Smooth muscle cell (in vitro differentiated cells): ENCODE measurements at regions not wholly inside any gene's neighbourhood (a gene's known extent, or its start where the extent isn't known, plus 50 kb on each side); places are given as distances from the start of the nearest gene placed in this dataset.
A peak's percentile ranks its signal among the peaks of the same experiment; 100 is the strongest.

Experiments
- DNase-seq: peaks from one replicate; lab custom pipeline; 2025; ENCODE audit not compliant: unreplicated experiment; lab: John Stamatoyannopoulos, UW
- H2AFZ ChIP-seq: fragments of 200-600 bp; sonication (generic); 2 replicates; pipeline ENCODE4 v1.6.0; 2016; ENCODE audit warnings: antibody characterized with exemption, low read depth, mild to moderate bottlenecking
- H3F3A ChIP-seq: fragments of 200-600 bp; sonication (generic); 2 replicates; pipeline ENCODE4 v1.6.0; 2017; ENCODE audit warnings: antibody characterized with exemption, low read depth
- H3K27ac ChIP-seq: fragments of 200-600 bp; sonication (generic); 2 replicates; pipeline ENCODE4 v1.5.1; 2016; ENCODE audit warnings: low read depth, mild to moderate bottlenecking
- H3K27me3 ChIP-seq: fragments of 200-600 bp; sonication (generic); 2 replicates; pipeline ENCODE4 v1.6.1; 2016; ENCODE audit warnings: low read depth, mild to moderate bottlenecking
- H3K36me3 ChIP-seq: fragments of 200-600 bp; sonication (generic); 2 replicates; pipeline ENCODE4 v1.5.1; 2016; ENCODE audit warnings: low read depth
- H3K4me1 ChIP-seq: fragments of 200-600 bp; sonication (generic); 2 replicates; pipeline ENCODE4 v1.5.1; 2016; ENCODE audit warnings: low read depth
- H3K4me2 ChIP-seq: fragments of 200-600 bp; sonication (generic); 2 replicates; pipeline ENCODE4 v1.6.0; 2016; ENCODE audit warnings: mild to moderate bottlenecking
- H3K4me3 ChIP-seq: fragments of 200-600 bp; sonication (generic); 2 replicates; pipeline ENCODE4 v1.5.1; 2016; ENCODE audit warnings: mild to moderate bottlenecking
- H3K79me2 ChIP-seq: fragments of 200-600 bp; sonication (generic); 2 replicates; pipeline ENCODE4 v1.6.0; 2016; ENCODE audit warnings: low read depth, mild to moderate bottlenecking
- H3K9ac ChIP-seq: fragments of 200-600 bp; sonication (generic); 2 replicates; pipeline ENCODE4 v1.6.0; 2016; ENCODE audit warnings: low read depth
- H3K9me3 ChIP-seq: fragments of 200-600 bp; sonication (generic); replicated peaks from 2 replicates; pipeline ENCODE4 v1.5.1; 2016; ENCODE audit warnings: low read depth
- H4K20me1 ChIP-seq: fragments of 200-600 bp; sonication (generic); 2 replicates; pipeline ENCODE4 v1.6.0; 2016; ENCODE audit warnings: low read depth
- CTCF ChIP-seq: fragments of 200-600 bp; sonication (generic); IDR thresholded peaks from 2 replicates; pipeline ENCODE4 v1.5.1; 2017; ENCODE audit warnings: borderline replicate concordance, mild to moderate bottlenecking, antibody characterized with exemption; ENCODE audit not compliant: insufficient read depth, poor library complexity, severe bottlenecking
- WGBS: methylation state at CpG from one replicate; pipeline ENCODE4 v1.1.7; 2016; ENCODE audit warnings: low lambda C conversion rate; 5-methylcytosine and 5-hydroxymethylcytosine counted together

GRCh38 chr22:34783436-34783835 lies 282.5 kb upstream of the ISX start:
- H3F3A ChIP-seq = no peaks in the 10 kb centered on the region
- H3K4me2 ChIP-seq = no peak overlapping the region
- no peak overlapping the region for H3K9ac ChIP-seq
- H2AFZ ChIP-seq = no peak overlapping the region
- DNase-seq = no peak
- no peaks in the 10 kb centered on the region for H3K36me3 ChIP-seq
- 64% methylated on average over 5 of the region's 5 CpGs for WGBS
- TF ChIP-seq CTCF = no peak
- H3K9me3 ChIP-seq = no peaks in the 10 kb centered on the region
- no peaks in the 10 kb centered on the region for H4K20me1 ChIP-seq
- no peaks in the 10 kb centered on the region for H3K27me3 ChIP-seq
- no peaks in the 10 kb centered on the region for H3K4me1 ChIP-seq
- H3K79me2 ChIP-seq = no peaks in the 10 kb centered on the region
- no peak overlapping the region for H3K4me3 ChIP-seq
- H3K27ac ChIP-seq = no peak overlapping the region

GRCh38 chr22:34784056-34784455 lies 281.9 kb upstream of the ISX start:
- H3K4me2 ChIP-seq = no peak overlapping the region
- H3K4me3 ChIP-seq = no peak overlapping the region
- no peak overlapping the region for H3K9ac ChIP-seq
- no peaks in the 10 kb centered on the region for H3K9me3 ChIP-seq
- TF ChIP-seq CTCF = no peak
- H3K36me3 ChIP-seq = no peaks in the 10 kb centered on the region
- no peak for DNase-seq
- no peaks in the 10 kb centered on the region for H3K79me2 ChIP-seq
- H3K27ac ChIP-seq = no peak overlapping the region
- 20% methylated on average over 3 of the region's 3 CpGs for WGBS
- H4K20me1 ChIP-seq = no peaks in the 10 kb centered on the region
- no peaks in the 10 kb centered on the region for H3K27me3 ChIP-seq
- H3K4me1 ChIP-seq = no peaks in the 10 kb centered on the region
- peak overlapping the region; percentile 49 for H2AFZ ChIP-seq
- H3F3A ChIP-seq = no peaks in the 10 kb centered on the region

GRCh38 chr22:34797826-34798225 lies 268.1 kb upstream of the ISX start:
- no peaks in the 10 kb centered on the region for H3K27me3 ChIP-seq
- no peak for TF ChIP-seq CTCF
- no peak overlapping the region for H3K4me3 ChIP-seq
- no peaks in the 10 kb centered on the region for H3K79me2 ChIP-seq
- DNase-seq = no peak
- no peaks in the 10 kb centered on the region for H3K9me3 ChIP-seq
- no peaks in the 10 kb centered on the region for H4K20me1 ChIP-seq
- H3K4me1 ChIP-seq = no peaks in the 10 kb centered on the region
- H3K27ac ChIP-seq = no peak overlapping the region
- H3K9ac ChIP-seq = no peak overlapping the region
- no peaks in the 10 kb centered on the region for H3F3A ChIP-seq
- WGBS = 94% methylated on average over 5 of the region's 5 CpGs
- H3K4me2 ChIP-seq = no peak overlapping the region
- H2AFZ ChIP-seq = no peak overlapping the region
- H3K36me3 ChIP-seq = no peaks in the 10 kb centered on the region

GRCh38 chr22:34798605-34799004 lies 267.4 kb upstream of the ISX start:
- H3K4me2 ChIP-seq = no peak overlapping the region
- no peaks in the 10 kb centered on the region for H4K20me1 ChIP-seq
- H3K27ac ChIP-seq = no peak overlapping the region
- no peak overlapping the region for H3K9ac ChIP-seq
- H3K27me3 ChIP-seq = no peaks in the 10 kb centered on the region
- H3K4me3 ChIP-seq = no peak overlapping the region
- H3K36me3 ChIP-seq = no peaks in the 10 kb centered on the region
- DNase-seq = no peak
- no peaks in the 10 kb centered on the region for H3K9me3 ChIP-seq
- TF ChIP-seq CTCF = no peak
- no peak overlapping the region for H2AFZ ChIP-seq
- no peaks in the 10 kb centered on the region for H3F3A ChIP-seq
- WGBS = 88% methylated on average over 3 of the region's 3 CpGs
- no peaks in the 10 kb centered on the region for H3K79me2 ChIP-seq
- no peaks in the 10 kb centered on the region for H3K4me1 ChIP-seq
